NCI-H2171 (cell line): ENCODE measurements at regions not wholly inside any gene's neighbourhood (a gene's known extent, or its start where the extent isn't known, plus 50 kb on each side); places are given as distances from the start of the nearest gene placed in this dataset.
"Not testable (repeated sequence)": the region's sequence is repeated elsewhere in the genome, so short reads cannot be mapped to it uniquely, and the experiment has no call there.

ENCODE experiments used
- DNase-seq: peaks from one replicate; lab custom pipeline; 2025; lab: John Stamatoyannopoulos, UW

DNA sequence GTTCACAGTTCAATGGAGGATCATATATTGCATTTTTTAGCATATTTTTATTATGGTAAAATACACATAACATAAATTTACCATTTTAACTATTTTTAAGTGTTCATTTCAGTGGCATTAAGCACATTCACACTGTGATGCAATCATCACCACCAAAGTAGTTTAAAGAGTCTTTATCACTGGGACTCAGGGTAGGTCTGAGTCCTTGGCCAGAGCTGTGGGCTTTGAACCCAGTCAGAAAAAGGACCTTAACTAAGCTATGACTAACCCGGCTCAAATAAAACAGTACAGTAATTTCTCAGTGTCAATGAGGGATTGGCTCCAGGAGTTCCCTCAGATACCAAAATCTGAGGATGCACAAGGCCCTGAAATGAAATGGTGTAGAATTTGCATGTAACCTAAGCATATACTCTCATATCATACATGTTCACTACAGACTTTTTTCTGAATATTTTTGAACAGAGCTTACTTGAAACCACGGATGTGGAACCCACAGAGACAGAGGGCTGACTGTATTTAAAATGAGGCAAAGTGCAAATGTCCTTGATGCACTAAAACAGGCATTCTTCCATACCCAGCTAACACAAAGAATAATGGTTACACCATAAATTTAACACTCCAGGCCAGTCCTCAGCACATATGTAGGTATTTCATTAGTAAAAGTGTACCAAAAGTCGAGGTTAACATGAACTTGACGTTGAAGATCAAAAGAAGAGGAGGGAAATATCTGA is 246.2 kb downstream of the LNPK start:
- no peak for DNase-seq

DNA sequence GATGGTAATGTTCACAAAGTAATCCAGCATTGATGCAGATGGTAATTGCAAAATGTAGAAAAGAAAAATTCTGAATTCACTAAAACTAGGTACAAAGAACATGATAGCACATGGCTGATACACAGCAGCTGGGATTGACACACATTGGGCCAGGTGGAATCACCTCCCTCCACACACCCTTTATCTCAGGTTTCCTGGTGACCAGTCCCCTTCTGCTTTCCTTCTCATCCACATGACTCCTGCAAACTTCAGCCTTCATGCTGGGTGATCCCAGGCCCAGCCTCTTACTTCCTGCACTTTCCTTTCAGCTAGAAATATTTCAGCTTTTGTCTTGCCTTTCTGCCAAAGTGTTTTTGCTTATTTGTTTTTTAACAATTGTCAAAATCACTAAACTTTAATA is 246.9 kb downstream of the LNPK start:
- no peak for DNase-seq

DNA sequence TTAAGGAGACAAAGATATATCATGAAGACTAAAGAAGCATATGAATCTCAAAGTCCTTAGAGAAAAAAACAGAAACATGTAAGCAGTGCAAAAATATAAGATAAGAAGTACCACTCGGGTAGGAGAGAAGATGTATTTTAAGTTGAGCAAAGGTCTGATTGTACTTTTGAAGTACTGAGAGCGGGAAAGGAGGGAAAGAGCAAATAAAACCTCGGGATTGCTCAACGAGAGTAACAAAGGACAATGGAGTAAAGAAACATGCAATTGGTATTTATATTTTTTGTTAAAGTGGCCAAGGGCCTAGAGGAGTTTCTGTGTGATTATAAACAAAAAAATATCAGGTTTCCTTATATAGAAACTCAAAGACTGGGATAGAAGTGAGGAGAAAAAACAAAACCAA is 251.9 kb downstream of the LNPK start:
- DNase-seq: no peak

DNA sequence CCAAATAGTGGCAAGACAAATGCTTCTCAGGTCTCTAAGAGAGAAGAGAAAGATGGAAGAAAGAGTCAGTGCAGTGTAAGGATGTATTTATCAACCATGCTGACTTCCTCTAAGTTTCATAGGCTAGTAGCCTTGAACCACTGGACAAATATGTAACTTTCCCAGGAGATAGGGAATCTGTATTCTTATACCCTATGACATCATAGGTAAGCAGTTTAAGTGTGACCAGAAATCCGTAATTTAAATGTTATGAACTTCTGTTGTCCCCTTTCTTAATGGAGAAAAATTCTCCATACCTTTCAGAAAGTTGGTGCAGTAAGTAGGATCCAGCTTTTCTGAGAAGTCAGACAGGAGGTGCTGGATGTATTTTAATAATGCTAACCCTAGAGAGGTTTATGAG is 256.2 kb downstream of the LNPK start:
- no peak for DNase-seq

DNA sequence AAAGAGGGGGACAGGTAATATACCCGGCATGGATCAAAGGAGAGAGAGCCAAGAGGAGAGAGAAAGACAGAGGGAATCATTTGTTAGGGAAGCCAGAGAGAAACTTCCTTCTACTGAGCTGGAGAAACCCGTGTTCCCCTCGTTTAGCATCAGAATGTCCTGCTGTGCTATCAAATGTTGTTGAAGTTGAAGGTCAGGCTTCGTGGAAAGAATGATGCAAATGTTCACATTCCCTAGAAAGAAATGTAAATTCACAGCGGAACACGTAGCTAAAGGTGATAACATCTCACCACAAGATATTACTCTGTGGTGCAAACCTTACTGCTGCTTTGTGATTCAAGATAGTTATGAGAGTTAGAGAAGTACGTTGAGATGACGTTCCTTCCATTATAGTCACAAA is 258.1 kb downstream of the LNPK start:
- DNase-seq: no peak

DNA sequence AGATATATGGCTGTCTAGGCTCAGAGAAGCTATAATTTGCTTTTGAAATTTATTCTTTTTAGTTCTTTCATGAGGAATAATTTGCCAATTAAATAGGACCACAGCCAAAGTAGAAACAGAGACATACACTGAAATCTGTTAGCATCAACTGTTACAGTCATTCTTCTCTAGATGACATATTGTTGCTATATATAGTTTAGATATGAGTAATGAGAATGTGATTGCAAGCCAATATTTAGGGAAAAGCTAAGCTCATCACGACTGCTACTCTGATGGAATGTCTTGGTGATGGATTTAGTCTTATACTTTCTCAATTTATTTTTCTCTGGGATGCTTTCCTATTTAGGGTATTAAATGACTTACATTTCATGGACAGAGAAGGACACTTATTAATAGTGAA is 259.1 kb downstream of the LNPK start:
- DNase-seq: no peak

DNA sequence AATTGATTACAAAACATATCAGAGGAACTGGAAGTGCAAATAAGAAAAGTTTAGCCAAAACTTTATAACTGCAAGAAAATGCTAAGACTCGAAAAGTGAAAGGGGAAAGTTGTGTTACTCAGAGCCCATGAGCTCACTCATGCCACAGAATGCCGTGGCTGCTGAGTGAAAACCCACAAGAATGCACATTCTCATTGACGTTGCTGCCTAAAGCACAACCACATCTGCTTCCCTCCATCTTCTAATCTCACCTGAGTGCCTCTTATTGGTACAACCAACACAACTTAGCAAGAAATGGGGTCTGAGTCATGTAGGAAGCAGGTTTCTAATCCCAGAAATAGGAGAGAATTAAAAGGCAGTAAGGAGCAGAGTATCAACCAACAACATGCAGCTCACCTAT is 259.7 kb downstream of the LNPK start:
- no peak for DNase-seq

DNA sequence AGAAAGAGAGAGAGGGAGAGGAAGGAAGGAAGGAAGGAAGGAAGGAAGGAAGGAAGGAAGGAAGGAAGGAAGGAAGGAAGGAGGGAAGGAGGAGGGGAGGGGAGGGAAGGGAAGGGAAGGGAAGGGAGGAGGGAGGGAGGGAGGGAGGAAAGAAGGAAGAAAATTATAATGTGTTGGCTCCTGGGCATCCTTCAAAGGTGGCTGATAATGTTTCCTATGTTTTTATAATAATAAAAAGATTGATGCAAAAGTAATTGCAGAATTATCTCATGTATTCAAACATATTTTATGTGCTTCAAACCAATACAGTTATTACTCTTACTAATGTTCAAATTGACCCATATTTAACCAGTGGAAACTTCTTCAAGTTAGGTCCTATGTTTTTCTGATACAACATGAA is 260.9 kb downstream of the LNPK start:
- DNase-seq: no peak

DNA sequence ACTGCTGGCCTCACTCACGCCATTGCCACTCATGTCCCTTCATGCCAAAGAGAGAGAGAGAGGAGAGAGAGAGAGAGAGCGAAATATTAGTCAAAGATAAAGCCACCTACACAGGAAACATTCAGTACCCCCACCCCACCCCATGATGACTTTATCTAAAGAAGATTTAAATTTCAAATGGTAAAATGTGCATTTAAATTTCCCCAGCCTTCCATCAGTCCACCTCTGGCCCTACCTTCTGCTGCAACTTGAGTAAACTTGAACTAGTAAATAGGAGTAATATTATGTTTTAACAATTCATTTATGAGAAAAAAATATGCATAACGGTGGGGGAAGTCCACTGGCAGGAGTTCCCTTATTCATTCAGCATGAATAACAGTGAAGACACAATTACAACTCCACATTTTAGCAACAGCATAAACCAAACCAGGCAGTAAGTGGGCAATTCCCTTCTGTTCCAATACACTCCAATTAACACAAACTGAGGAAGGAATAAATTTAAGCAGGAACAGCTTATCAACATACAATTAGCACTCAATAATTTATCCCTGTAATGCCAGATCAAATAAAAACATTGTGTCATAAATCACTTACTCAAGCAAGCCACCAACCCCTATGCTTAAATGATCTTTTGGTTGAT is 264.2 kb downstream of the LNPK start:
- DNase-seq: no peak

DNA sequence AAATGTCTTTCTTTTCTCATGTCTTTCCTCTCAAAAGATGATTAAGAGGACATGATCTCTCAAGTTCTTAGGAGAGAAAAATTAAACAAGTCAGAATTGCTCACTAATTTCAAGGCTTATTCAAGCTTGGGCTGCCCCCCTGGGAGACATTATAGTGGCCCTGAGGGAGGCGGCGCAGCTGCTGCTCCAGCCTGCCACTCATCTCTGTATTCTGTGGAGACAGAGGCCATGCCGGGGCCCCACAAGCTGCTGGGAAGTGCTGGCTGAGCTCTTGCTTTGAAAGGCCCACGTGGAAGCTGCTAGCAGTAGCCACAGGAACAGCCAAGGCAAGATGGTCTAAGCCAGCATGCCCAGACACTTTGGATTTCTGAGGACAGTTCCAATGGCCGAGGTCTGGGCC is 267.4 kb downstream of the LNPK start:
- peak; percentile 70 for DNase-seq

DNA sequence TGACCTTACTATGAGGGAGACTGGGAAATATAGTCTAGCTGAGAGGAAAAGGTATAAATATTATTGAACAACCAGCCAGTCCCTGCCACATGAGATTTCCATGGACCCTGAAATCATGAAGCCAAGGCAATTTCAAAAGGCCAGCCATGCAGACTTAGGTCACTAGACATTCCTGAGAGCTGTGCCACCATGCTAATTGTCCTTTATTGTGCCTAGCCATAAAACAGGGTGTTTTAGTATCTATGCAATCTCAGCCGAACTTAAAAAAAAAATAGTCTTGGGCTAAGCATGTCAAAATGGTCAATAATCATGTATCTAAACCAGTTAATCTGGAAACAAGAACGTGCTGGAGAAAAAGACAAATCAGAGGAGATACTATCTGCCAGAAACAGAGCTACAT is 269.5 kb downstream of the LNPK start:
- no peak for DNase-seq

DNA sequence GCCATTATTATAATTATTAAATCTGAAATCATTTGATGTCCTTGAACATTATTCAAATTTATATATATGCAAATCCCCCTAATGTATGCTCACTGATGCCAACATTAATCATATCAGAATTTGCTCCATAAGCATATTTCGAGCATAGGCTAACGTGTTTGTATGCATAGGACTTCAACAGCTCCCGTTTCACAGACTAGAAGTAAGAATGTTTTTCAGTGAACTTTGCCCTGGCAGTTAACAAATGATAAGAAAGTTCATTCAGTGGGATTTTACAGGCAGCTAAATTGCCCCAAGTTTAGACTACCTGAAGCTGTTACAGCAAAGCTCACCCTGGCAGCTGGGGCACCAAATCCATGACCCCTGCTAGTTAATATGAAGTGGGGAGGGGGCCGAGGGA is 272.0 kb downstream of the LNPK start:
- DNase-seq: no peak

DNA sequence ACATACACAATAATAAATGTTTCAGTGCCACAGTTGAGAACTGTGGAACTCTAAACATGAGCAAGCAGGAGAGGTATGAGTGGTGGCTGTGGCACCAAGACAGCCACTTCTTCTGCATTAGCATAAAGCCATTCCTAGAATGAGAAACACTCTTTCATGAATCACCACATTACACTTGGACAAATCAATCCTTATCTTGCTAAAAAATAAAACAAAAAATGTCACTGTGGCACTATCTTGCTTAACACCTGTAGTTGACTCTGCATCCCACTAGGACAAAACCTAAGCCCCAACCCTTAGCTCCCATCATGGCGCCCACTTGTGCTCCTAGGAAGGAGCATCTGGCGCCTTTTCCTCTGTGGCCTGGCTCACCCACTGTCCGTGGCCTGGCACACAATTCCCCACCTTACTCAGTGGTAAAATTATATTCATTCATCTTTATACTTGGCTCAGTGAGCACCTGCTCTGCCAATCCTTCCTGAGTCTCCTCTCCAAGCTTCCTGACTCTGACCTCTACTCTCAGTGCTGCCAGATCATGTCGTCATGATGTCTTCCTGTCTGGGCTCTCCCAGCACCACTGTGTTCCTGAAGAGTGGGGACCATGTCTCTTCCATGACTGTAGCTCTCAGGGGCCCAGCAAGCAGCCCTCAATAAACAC is 272.9 kb downstream of the LNPK start:
- no peak for DNase-seq

DNA sequence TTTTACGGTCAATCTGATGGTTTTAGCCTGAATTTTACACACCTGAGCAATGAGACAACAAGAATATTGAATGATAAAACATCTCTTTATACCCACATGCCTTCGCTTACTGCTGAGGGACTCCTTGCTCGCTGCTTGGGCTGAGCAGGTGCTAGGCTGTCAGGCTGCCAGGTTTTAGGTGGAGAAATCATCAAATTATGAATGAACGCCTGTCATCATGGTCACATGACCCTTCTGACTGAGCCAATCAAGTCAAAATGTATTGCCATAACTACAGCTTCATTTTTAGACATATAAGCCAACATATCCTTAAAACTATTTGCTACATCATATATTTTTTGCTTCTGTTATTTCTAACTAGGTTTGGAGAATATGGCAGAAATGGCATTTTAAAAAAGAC is 274.0 kb downstream of the LNPK start:
- peak; percentile 51 for DNase-seq

DNA sequence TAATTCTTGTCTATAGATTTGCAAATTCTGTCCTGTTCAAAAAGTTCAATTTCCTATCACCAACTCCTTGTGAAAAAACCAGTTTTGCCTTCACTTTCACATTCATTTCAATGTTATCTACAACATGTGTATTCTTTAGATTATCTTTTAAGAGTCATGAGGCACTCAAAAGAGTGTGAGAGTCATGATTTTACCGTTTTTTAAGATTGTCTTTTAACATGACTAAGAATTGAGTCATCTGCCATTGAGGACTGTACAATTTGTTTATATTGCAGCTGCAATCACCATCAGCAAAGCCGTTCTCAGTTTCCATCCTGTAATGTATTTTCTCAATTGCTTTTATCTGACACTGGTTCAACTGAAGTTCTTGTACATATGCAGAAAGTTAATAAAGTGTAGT is 275.8 kb downstream of the LNPK start:
- DNase-seq: no peak

DNA sequence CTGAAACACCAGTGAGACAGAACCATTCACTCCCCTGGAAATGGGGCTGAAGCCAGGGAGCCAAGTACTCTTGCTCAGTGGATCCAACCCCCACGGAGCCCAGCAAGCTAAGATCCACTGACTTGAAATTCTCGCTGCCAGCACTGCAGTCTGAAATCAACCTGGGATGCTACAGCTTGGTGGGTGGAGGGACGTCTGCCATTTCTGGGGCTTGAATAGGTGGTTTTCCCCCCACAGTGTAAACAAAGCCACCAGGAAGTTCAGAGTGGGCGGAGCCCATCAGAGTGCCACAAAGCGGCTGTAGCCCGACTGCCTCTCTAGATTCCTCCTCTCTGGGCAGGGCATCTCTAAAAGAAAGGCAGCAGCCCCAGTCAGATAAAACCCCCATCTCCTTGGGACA is 292.8 kb downstream of the LNPK start:
- no peak for DNase-seq

DNA sequence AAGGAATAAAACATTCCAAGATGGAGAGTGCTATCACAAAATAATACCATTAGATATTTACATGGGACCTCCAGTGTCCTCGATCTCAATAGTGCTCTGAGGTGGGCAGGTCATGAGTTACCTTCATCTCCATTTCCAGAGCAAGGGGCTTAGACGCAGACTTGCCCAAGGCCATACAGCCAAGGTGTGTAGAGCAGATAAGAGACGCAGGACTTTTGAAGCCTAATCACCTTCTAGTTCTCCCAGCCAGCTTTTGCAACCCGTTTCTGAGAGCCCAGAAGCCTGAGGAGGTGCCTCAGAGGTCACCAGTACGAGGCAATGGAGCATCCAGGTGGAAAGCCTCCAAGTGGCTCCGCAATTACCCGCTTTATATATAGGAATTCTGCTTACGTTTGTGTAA is 294.7 kb downstream of the LNPK start:
- no peak for DNase-seq

DNA sequence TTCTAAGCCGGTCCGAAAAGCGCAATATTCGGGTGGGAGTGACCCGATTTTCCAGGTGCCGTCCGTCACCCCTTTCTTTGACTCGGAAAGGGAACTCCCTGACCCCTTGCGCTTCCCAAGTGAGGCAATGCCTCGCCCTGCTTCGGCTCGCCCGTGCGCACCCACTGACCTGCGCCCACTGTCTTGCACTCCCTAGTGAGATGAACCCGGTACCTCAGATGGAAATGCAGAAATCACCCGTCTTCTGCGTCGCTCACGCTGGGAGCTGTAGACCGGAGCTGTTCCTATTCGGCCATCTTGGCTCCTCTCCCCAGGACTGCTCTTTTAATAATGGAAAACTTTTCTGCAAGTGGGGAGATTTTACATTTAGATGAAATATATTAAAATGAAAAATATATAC is 297.5 kb downstream of the LNPK start:
- DNase-seq: not testable (repeated sequence)

DNA sequence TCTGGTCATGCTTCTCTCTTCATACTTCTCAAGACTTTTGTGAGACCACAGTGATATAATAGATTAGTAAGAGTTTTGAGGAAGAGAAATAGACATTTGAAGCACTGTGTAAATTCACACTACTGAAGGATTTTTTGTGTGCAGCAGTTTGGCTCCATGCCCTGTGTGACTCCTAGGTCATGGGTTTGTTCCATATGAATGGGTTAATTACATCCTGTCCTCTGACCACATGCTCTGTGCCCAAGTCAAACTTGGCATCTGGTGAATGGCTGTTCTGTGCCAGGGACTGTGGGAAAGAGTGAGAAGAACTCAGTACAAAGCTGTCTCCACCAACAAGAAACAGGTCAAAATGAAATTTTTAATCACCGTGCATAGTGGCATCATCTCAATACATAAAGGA is 304.0 kb downstream of the LNPK start:
- DNase-seq: no peak

DNA sequence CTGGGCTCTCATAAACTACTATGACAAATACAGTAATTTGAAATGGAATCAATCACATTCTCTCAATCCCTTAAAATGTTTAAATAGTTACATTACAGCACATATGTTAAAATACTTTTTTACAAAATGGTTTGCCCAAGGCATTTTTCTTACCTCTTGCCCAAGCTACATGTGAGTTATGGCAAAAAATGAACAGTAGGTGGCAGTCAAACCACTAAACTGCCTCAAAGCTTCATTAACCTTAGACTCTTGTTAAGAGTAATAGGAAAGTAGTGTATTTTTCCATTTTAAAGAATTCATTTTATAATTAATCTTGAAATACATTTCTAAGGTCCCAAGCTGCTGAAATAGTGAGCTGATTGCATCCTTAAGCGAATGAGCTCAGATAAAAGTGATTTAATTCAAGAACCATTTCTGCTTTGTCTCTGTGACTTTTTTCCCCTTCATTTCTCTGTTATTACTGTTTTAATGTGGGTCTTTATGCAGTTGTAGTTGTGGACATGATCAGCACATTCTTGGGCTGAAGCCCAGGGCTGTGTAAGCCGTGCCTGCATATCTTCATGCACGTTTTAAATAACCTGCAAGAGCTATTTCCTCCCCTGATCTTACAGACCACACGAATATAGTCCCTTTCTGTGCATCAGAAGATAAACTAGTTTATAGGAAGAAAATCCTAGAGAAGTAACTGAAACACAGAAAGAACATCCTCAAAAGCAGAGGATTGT is 311.8 kb downstream of the LNPK start:
- DNase-seq: peak; percentile 9

DNA sequence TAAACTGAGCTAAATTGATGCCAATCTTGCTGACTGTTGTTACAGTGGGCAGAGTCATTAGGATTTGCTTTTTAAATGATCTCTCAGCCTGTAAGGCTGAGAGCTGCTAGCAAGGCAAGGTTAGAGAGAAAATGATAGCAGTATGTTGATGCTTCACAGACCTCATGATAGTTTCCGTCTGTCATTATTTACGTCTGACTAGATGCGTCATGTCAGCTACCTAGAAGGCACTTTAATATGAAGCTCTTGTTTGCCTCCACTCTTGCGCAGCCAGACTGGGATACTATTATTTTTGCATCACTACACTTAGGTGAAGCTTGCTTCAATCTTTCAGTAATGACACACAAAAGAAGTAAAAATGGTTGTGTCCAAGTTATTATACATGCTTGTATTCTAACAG is 313.8 kb downstream of the LNPK start:
- no peak for DNase-seq

DNA sequence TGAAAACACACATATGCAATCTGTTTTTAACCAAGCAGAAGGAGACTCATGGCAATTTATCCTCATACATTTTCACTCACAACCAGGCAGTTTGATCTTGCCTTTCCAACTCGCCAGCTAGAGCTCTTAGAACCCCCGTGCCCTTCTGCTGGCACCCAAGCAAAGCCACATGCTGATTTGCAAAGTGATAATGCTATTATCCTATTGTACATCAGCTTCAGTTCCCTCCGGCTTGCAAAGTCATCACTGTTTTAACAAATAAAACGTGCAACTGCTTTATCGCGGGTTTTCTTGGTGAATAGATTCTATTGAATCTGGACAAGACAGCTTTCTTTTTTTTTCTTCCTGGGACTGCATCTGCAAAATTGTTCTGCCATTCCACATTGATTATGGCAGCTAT is 314.6 kb downstream of the LNPK start:
- no peak for DNase-seq

DNA sequence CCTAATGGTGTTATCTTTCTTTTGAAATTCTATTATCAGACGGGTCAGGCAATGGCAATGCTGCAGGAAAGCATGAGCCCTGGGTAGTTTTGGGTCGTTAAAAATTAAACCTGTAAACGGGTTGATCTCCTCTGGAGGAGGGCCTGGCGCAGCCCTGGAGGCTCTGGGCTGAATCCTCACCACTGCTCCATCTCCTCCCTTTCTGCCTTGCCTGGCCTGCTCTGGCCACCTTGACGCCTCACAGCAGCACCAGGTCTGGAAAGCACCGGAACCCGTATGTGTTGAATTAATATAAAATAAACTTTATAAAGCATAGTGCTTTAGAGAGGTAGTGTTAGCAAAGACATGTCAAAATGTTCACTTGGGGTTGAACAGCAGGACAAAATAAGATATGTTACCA is 316.1 kb downstream of the LNPK start:
- no peak for DNase-seq
